ENCODE measurements at regions not wholly inside any gene's neighbourhood (a gene's known extent, or its start where the extent isn't known, plus 50 kb on each side); places are given as distances from the start of the nearest gene placed in this dataset.

DNA sequence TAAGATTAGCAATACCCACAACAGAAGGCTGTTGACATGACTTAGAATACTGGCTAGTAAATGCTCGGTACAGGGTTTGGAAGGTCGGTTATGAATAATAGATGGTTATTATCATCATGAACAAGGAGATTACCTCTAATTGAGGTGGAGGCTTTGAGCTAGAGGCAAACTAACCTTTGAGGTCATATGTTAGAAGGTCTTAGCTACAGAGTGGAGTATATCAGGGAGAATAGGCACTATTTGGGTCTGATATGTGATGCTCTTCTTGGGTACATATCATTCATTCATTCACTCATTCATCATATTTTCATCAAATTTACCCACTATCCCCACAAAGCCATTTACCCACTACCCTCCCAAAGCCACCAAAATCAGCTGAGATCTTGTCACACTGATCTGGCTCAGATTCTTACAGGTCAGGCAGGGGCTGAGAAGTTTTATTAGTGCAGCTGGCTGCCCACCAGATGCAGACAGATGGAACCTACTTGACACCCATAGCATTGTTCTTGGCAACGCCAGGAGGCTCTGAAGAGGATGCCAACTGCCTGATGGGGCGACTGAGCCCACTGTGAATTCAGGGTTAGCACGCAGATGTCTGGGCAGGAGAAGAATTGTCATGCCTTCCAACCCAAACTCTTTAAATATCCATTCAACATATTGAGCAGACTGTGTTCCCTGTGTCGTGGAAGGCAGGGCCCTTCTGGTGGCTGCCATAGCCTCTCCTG is 90.2 kb upstream of the SH3PXD2B start:
- no peak overlapping the region for H3K4me2 ChIP-seq (ENCODE audit: low read depth, low read length)

GRCh38 chr5:172543484-172544298 is 89.4 kb upstream of the SH3PXD2B start:
- DNase-seq: no peak
- Histone ChIP-seq H2AFZ (ENCODE audit: low read length) (no peak overlapping the region), H3K9ac (ENCODE audit: low read length) (no peak overlapping the region), H3K27me3 (replicated peaks; ENCODE audit: insufficient read depth, low read length) (peaks cover 5% of the 10 kb centered on the region), H4K20me1 (ENCODE audit: insufficient read depth, low read length) (no peaks in the 10 kb centered on the region), H3K36me3 (replicated peaks; ENCODE audit: insufficient read depth, low read length) (no peaks in the 10 kb centered on the region), H3F3A (ENCODE audit: insufficient read depth, low read length) (no peaks in the 10 kb centered on the region), H3K9me2 (replicated peaks; ENCODE audit: insufficient read depth, low read length) (no peaks in the 10 kb centered on the region), H3K27ac (ENCODE audit: low read length) (no peak overlapping the region), H3K79me2 (ENCODE audit: low read length) (no peaks in the 10 kb centered on the region), H3K9me3 (replicated peaks; ENCODE audit: insufficient read depth, low read length) (no peaks in the 10 kb centered on the region), H3K4me3 (ENCODE audit: low read length) (no peak overlapping the region), H3K4me1 (ENCODE audit: low read length) (no peaks in the 10 kb centered on the region), H3K4me2 (ENCODE audit: low read depth, low read length) (no peak overlapping the region)
- TF ChIP-seq EZH2 (optimal IDR thresholded peaks at IDR 0.05; ENCODE audit: low read depth, low read length) (no peak), EZH2phosphoT487 (IDR thresholded peaks at IDR 0.05; ENCODE audit: low read length) (no peak)
- TF ChIP-seq, protein P1, sequence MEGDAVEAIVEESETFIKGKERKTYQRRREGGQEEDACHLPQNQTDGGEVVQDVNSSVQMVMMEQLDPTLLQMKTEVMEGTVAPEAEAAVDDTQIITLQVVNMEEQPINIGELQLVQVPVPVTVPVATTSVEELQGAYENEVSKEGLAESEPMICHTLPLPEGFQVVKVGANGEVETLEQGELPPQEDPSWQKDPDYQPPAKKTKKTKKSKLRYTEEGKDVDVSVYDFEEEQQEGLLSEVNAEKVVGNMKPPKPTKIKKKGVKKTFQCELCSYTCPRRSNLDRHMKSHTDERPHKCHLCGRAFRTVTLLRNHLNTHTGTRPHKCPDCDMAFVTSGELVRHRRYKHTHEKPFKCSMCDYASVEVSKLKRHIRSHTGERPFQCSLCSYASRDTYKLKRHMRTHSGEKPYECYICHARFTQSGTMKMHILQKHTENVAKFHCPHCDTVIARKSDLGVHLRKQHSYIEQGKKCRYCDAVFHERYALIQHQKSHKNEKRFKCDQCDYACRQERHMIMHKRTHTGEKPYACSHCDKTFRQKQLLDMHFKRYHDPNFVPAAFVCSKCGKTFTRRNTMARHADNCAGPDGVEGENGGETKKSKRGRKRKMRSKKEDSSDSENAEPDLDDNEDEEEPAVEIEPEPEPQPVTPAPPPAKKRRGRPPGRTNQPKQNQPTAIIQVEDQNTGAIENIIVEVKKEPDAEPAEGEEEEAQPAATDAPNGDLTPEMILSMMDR (IDR thresholded peaks at IDR 0.05; ENCODE audit: low read length): no peak

More for the DNA sequence above, 90.2 kb upstream of the SH3PXD2B start:
- DNase-seq: no peak
- Histone ChIP-seq H3K9me3 (replicated peaks; ENCODE audit: insufficient read depth, low read length) (no peaks in the 10 kb centered on the region), H3K9ac (ENCODE audit: low read length) (no peak overlapping the region), H3K36me3 (replicated peaks; ENCODE audit: insufficient read depth, low read length) (no peaks in the 10 kb centered on the region), H3K9me2 (replicated peaks; ENCODE audit: insufficient read depth, low read length) (no peaks in the 10 kb centered on the region), H3K27me3 (replicated peaks; ENCODE audit: insufficient read depth, low read length) (peaks cover 5% of the 10 kb centered on the region), H3K4me1 (ENCODE audit: low read length) (no peaks in the 10 kb centered on the region), H2AFZ (ENCODE audit: low read length) (no peak overlapping the region), H3K79me2 (ENCODE audit: low read length) (no peaks in the 10 kb centered on the region), H4K20me1 (ENCODE audit: insufficient read depth, low read length) (no peaks in the 10 kb centered on the region), H3K27ac (ENCODE audit: low read length) (no peak overlapping the region), H3K4me3 (ENCODE audit: low read length) (no peak overlapping the region), H3F3A (ENCODE audit: insufficient read depth, low read length) (no peaks in the 10 kb centered on the region)
- no peak for TF ChIP-seq EZH2phosphoT487 (IDR thresholded peaks at IDR 0.05; ENCODE audit: low read length)
- TF ChIP-seq EZH2 (optimal IDR thresholded peaks at IDR 0.05; ENCODE audit: low read depth, low read length): no peak
- TF ChIP-seq, protein P1 (IDR thresholded peaks at IDR 0.05; ENCODE audit: low read length): no peak

- H4K20me1 ChIP-seq (ENCODE audit: insufficient read depth, low read length): no peaks in the 10 kb centered on the region
- H3K9me3 ChIP-seq (replicated peaks; ENCODE audit: insufficient read depth, low read length): no peaks in the 10 kb centered on the region
- H3F3A ChIP-seq (ENCODE audit: insufficient read depth, low read length): no peaks in the 10 kb centered on the region
- no peak overlapping the region for H2AFZ ChIP-seq (ENCODE audit: low read length)
- H3K9ac ChIP-seq (ENCODE audit: low read length): no peak overlapping the region
- H3K79me2 ChIP-seq (ENCODE audit: low read length): no peaks in the 10 kb centered on the region
- H3K4me1 ChIP-seq (ENCODE audit: low read length): no peaks in the 10 kb centered on the region
- H3K4me2 ChIP-seq (ENCODE audit: low read depth, low read length): no peak overlapping the region
- no peak for DNase-seq
- H3K27me3 ChIP-seq (replicated peaks; ENCODE audit: insufficient read depth, low read length): peaks cover under 1% of the 10 kb centered on the region; the same call in 1 of the 2 replicates
- H3K9me2 ChIP-seq (replicated peaks; ENCODE audit: insufficient read depth, low read length): no peaks in the 10 kb centered on the region
- H3K27ac ChIP-seq (ENCODE audit: low read length): no peak overlapping the region
- H3K36me3 ChIP-seq (replicated peaks; ENCODE audit: insufficient read depth, low read length): no peaks in the 10 kb centered on the region
- H3K4me3 ChIP-seq (ENCODE audit: low read length): no peak overlapping the region
- no peak for TF ChIP-seq EZH2 (optimal IDR thresholded peaks at IDR 0.05; ENCODE audit: low read depth, low read length)
- TF ChIP-seq, protein P1 (IDR thresholded peaks at IDR 0.05; ENCODE audit: low read length): no peak
- no peak for TF ChIP-seq EZH2phosphoT487 (IDR thresholded peaks at IDR 0.05; ENCODE audit: low read length)
Observed at GRCh38 chr5:172542651-172543131, 88.4 kb upstream of the SH3PXD2B start.
